ENCODE measurements at regions not wholly inside any gene's neighbourhood (a gene's known extent, or its start where the extent isn't known, plus 50 kb on each side); places are given as distances from the start of the nearest gene placed in this dataset.

DNA sequence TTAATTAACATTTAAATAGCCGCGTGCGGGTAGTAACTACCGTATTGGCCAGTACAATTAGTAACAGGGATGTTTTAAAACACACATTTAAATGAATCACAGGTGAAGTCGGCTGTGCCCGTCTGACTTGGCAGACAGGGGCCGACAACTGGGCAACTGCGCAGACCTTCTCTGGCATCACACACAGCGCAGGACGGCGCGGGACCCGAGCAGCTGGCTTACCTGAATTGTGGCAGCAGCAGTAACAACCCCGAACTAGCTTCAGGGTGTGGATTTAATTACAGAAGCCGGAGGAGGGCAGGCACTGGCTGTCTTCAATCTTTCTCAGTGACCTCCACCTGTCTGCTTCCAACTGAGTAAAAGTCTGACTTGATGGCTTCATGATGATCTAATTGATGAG, 91.7 kb downstream of the DACT2 start:
- no peak for DNase-seq

DNA sequence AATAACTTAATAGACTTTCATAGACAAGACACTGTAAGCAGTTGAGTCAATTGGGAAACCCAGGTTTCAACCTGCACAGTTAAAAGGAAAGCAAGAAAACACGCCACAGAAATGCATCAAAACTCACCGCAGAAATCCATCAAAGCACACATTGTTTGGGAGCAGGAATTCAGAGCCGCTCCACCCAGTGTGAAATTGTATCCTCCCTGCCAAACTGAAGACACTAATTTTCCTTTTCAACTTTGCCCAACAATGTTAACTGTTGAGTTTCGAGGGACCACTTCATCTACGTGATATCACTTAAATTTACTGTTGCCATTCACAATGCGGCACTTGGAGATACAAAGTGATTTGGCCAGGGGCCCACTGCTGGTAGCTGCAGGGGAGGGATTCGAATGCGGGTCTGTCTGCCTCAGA, 92.7 kb downstream of the DACT2 start:
- DNase-seq = no peak

DNA sequence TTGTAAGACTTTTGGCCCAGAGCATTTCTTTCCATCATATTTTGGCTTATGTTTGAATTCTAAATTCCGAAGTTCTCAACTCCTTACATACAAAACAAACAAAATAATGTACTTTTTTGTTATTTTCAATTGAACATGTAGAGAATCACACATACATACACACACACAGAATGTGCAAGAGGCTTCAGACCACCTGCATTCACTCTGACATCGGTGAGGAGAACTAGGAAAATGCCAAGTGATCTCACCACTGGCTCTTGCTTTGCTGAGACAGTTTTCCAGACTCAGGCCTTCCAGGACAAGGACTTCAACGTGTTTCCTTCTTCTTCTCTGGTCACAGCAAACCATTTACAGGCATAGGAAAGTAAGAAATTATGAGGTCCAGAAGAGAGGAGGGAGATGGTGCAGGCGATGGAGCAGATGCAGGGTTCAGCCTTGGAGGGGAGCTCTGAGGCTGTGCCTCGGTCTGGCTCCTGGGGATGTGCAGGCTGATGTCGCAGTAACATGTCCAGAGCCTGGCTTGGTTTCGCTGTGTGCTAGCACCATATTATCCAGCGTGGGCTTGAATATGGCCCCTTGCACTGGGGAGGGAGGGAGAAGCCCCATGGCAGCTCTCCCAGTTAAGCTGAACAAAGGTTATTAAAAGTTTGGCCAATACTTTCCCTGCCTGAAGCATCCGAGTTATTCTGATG, 93.4 kb downstream of the DACT2 start:
- DNase-seq = no peak

DNA sequence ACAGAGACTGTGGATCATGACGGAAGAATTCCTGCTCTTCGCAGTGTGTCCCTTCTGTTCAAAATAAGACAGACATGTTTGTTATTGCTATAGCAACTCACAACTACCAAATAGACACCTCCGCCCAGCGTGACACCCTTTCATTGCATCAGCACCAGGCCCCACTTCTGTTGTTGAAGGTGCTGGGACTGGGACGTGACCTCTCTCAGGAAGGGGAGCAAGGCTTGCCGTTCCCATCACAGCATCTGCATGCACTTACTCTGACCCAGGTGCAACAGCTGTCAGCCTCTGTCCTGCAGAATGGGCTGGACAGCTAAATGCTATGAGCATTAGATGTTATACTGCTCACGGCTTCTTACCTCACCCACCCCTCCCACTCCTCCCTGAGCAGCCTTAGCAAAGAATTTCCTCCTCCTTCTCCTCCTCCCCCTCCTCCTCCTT, 94.1 kb downstream of the DACT2 start:
- DNase-seq = no peak

DNA sequence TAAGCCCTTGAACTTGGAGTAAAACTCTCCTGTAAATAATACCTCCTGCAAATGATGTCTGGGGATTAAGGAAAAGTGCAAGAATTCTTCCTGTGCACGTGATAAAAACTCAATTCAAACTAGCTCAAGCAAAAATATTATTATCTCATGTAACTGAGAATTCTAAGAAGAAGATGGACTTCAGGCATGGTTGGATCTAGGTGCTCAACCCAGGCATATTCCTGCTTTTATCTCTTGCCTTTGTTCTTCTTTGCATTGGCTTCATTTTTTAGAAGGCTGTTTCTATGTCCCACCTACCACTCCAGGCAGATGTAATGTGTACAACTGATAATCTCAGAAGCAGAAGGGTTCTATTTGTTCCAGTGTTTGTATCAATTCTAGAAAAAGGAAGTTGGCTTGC, 95.8 kb downstream of the DACT2 start:
- DNase-seq = no peak

DNA sequence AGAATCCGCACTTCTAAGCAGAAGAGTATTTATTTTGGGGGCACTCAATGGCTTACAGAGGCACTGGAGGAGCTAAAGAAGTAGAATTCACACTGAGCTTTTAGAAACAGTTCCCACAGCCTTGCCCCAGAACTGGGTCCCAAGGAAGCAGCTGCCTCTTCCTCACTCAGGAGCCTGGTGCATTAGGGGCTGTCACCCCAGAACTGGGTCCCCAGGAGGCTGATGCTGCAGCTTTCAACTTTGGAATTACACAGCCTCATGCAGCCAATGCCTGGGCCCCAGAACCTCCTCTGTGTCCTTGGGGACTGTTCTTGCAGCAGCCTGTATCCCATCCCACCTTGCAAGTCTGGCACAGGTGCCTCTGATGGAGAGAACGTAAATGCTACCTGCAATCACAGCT, 96.4 kb downstream of the DACT2 start:
- no peak for DNase-seq

DNA sequence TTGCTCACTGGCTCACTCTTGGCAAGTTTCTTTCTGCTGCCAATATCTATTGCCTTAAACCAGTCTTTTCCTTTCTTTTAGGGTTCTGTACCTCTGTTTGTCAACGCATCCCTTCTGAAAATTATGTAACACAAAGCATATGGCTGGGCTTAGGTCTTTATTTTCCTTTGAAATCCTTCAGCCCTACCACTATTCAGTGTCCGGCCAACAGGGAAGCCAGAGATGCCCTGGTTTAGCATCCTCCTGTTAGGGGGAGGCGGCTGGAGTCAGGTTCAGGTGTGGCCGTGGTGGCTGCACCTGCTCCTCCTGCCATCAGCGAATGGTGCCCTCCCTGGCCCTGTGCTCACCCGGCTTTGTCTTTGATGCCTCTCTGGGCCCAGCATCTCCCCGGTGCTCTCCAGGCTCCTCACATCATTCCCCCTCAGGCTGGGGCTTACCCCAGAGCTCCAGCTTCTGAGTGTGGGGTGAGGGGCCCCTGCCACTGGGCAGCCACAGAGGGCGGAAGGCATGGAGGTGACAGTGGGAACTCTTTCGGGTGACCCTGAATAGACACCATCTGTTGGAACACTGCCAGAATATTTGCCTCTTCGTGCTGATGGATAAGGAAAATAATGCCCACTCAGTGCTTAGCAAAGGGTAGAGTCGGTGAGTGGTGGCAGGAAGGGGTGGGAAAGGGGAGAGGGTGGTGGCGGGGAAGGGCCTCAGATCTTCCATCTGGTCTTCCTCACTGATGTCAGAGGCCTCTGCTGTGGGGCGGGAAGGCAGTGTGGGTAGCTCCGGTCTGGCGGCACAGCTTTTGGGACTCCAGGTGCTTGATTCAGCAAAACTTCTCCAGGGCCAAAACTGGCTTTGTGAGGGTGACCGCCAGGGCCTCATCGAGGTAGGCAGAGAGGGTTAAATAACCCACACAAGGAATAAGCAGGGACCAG, 97.2 kb downstream of the DACT2 start:
- no peak for DNase-seq

DNA sequence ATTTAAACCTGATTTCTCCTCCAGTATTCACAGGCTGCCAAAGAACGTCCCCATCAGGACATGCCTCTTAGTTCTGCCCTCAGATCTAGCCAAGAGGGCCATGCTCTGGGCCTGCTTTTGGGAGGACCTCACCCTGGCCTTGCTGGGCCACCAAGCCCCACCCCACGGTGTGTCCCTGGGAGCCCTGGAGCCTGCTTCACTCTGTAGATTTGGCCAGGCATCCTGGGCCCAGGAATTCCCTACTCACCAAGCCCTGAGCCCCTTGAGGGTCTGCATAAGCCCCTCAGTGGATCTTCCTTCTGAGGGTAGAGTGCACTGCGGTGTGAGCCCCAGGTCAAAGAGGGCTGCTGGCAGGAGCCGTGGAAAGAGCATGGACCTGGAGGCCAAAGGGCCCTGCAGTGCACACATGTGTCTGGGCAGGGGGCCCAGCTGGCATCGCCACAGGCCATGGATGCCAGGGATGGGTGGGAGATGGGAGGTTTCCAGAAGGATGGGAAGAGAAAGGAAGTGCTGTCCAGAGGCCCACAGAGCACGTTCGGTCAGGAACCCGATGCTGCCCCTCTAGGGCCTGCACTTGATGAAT, 98.0 kb downstream of the DACT2 start:
- no peak for DNase-seq

DNA sequence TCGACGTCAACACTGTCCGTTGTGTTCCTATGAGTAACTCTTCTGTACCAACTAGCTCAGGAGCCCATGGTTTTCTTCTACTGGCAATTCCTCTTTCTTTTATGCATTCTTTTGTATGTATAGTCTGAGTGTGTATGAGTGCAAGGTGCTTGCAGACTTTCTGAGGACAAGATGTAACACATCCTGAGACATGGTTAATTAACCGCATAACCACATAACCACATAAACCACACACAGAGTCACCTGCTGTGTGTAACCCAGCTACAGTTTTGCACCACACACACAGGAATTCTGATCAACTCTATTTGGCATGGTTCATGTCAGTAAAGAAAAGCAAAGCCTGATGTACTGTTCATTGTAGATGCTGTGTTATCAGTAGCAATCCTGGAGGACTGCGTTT, 98.6 kb downstream of the DACT2 start:
- no peak for DNase-seq

DNA sequence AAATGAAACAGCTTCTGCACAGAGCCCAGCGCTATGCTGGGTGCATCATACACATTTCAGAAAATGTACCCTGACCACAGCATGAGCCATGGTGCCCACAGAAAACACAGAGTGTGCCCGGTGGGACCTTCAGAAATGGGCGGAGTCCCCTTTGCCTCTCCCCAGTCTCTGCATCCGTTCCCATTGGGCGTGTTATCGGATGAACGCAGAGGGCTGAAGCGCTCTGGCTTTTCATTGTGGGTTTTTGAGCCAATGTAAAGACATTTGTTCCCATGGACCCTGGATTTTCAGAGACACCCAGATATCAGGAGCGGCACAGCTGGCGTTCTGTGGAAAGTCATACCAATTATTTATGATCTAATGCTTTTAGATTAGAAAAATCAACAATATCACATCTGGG, 99.8 kb downstream of the DACT2 start:
- DNase-seq = no peak

DNA sequence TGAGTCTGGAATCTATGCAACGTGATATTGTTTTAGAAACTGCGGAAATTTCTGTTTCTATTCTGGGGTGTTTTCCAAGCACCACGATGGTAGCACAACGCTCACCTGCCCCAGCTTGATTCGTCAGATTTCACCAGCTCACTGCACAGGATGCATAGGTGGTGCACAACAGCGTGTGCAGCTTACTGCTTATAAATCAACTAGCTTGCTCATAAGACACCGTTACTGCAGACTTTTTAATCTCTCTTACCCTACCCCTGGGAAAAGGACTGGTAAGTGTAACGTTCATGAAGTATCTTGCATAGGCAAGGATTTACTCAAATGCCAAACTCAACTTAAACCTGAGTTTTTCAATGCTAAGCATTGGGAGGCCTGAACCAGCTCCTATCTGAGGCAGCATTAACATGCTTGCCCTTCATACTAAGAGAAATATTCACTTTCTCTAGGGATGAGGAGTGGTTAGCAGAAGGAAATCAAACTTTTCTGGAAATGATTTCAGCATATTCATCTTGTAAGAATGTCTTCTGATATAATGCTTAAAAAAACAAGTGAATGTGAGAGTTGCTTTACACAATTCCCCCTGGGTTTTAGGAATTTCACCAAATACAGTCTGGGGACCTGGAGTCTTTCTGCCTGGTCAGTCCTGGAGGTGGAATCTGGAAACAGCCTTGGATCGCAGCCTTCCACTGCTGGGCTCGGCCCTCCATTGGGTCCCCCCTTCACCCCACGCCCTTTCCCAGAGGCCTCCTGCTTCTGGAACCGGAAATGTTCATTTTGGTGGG, 100.6 kb downstream of the DACT2 start:
- peak; percentile 88 for DNase-seq

DNA sequence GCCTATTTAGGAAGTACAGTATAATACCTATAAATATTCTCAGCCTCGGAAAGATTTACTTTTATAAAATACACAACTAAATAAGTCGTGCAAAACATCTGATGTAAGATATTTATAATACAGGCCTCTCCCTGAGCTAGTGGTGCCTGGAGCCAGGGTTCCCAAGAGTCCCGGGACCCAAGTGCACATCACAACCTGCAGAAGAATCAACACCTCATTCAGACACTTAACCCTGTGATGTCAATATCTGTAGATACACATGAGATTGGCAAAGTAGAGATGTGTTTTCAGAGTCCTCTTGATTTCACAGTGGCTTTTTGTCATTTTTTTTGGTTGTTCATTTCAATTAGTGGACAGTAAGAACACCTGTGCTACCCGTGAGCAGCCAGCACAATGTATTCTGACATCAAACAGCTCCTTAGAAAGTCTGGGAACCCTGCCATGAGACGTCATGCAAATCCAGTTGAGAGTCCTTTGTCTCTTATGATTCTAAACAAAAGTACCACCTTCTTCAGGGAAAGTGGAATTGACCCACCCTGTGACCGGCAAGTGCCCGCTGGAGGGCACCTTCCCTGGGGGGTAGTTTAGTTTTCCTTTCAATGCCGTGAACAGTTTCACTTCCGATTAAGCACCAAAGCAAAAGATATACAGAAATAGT, 101.6 kb downstream of the DACT2 start:
- peak; percentile 11 for DNase-seq

DNA sequence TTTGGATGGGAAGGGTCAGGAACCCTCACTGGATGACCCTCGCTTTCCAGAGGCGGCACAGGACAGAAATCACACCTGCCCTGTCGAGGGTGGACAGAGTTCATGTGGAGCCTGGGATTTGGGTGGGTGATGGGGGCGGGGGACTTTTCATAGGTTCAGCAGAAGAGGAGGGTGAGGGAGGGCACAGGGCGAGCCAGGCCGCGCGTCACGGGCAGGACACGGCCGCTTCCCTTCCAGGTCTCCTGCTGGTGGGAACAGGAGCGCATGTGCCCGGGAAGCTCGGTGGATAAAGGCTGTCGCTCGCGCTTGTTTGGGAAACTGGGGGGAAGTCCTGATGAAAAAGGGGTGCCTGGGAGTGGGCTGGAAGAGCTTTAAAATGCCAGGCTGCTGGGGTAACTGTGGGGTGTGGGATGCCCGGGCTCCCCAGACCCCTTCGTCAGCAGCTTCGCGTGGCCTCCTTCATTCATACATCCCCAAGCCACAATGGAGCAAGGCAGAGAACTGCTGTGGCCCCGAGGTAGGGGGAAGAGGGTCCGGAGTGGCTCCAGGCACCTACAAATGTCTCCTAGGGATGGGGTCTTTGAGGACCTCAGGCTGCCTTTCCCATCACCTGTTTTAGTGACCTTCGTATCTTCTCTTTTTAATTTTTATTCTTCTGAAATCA, 102.2 kb downstream of the DACT2 start:
- DNase-seq = no peak

DNA sequence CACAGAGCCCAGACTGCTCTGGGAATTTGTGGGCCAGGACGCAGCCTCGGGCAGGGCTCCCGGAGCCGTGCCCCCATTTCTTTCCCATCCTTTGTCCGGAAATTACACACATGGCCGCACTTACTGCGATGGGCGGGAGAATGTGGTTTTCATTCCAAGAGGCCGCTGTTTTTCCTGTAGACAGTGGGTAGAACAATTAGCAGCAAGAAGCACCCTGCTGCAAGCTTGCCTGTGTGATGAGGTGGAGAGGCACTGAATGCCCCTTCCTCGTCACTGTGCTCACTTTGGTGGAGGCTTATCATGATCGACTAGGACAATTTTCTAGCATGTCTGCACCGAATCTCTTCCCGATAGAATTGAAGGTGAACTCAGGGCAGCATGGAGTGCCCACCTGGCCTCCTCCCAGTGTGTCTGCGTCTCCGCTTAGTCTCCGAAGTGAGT, 102.8 kb downstream of the DACT2 start:
- peak; percentile 26 for DNase-seq

DNA sequence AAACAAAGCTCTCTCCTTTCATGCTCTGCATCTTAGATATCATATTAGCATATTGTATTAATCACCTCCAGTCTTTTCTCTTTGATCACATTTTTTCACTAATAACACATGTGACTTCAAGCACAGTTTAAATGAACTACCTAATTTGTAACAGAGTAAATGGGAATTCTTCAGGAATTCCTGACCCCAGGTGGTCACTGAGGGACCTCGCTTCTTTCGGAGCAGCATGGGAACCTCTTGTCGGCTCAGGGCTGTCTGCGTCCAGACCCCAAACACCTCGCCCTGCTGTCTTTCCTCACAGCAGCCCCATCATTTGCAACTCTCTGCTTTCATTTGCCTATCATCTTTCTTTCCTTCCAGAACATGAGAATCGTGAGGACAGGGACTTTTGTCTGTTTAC, 103.5 kb downstream of the DACT2 start:
- no peak for DNase-seq

DNA sequence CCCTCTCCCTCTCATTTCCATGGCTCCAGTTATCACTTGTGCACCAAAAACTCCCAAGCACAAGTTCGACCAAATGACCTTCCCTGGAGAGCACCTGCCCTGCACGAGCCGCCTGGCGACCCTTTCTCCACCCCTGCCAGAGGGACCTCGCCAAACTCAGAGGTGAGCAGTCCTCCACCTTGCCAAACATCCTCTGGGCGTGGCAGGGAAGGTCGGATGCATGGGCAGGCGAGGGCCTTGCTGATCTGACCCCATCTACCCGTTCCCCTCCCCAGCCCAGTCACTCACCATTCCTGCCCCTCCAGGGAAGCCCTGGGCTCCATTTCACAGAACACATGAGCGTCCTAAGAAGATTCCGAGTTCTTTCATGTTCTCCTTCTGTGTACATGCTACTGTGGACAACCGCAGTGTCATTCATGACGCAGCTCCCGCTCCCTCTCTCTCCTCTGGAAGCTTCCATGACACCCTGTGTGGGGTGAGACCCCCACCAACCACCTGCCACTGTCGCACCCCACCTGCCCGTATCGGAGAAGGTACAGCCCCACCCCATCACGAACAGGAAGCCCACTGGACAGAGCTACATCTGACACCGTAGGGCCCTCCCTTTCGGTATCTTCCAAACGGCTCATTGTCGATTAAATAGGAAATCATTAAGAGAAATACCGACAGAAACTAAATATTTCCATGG, 104.3 kb downstream of the DACT2 start:
- DNase-seq = no peak

DNA sequence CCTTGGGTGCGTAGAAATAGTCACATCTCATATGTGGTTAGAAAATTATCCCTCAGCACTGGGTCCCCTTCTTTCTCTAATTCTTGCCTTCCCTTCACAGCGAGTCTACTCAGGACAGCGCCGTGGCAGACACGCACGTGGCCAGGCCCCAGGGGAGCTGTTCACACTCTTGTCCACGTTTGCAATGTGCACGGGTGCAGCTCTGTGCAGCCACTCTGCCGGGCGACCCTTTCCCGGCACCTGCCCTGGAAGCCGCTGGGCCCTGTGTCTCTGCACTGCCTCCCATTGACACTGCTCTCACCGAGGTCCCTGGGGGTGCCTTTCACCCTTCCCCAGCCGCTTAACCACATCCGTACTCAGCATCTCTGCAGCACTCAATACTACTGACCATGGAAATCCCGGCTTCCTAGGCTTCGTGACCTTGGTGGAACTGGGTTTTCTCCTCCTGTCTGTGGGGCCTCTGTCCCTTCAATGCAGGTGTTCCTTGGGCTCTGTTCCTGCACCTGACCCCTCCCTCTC, 104.9 kb downstream of the DACT2 start:
- no peak for DNase-seq

DNA sequence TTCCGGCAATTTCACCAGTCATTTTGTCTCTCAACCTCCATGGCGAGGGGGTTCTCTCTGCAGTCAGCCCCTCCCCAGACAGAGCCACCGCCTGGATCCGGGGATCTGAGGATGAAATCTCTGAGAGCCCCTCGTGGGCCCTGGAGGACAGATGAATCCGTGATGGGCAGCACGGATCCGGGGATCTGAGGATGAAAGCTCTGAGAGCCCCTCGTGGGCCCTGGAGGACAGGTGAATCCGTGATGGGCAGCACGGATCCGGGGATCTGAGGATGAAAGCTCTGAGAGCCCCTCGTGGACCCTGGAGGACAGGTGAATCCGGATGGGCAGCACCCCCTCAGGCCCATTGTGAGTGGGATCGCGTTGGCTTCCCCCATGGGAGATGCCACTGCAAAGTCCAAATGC, 106.5 kb downstream of the DACT2 start:
- DNase-seq = no peak

DNA sequence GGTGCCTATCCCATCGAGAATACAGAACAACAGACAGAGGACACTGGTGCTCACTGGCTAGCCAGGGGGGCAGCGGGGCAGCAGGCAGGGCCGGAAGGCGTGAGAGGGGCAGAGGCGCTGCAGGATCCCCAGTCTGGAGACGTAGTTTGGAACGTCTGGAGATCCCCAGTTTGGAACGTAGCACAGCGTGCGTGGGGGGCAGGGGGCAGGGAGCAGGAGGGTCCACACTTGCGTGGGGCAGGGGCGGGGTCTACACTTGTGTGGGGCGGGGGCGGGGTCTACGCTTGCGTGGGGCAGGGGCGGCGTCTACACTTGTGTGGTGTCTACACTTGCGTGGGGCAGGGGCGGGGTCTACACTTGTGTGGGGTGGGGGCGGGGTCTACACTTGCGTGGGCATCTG, 107.2 kb downstream of the DACT2 start:
- DNase-seq = no peak

DNA sequence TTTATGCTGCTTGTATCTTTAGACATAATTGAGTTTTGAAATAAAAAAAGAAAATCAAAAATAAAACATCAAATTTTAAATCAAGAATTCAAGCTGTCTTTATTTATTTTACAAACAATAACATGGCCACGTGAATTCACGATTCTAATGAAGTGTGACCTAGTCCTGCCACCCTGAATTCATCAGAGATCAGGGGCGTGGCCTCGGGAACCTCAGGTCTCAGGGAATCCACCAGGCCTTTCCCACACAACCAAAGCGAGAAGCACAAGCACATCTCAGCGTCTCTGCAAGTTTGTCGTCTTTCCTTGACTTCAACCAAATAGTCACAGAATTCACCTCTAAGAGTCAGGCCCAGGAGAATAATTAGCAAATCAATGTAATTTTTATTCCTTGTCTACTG, 107.9 kb downstream of the DACT2 start:
- no peak for DNase-seq
